C4-2B (cell line): ENCODE measurements at regions not wholly inside any gene's neighbourhood (a gene's known extent, or its start where the extent isn't known, plus 50 kb on each side); places are given as distances from the start of the nearest gene placed in this dataset.

ENCODE experiments used
- H3K27ac ChIP-seq: fragments of 450-650 bp; 2 replicates; pipeline ENCODE4 v1.5.1; 2017
- ZFX ChIP-seq: fragments of 450-650 bp; IDR thresholded peaks from 2 replicates; pipeline ENCODE4 v1.6.1; 2017
- TF ChIP-seq, protein P1 (sequence below): fragments of 450-650 bp; conservative IDR thresholded peaks from 2 replicates; pipeline ENCODE4 v1.5.1; 2017; ENCODE audit warnings: mild to moderate bottlenecking

DNA sequence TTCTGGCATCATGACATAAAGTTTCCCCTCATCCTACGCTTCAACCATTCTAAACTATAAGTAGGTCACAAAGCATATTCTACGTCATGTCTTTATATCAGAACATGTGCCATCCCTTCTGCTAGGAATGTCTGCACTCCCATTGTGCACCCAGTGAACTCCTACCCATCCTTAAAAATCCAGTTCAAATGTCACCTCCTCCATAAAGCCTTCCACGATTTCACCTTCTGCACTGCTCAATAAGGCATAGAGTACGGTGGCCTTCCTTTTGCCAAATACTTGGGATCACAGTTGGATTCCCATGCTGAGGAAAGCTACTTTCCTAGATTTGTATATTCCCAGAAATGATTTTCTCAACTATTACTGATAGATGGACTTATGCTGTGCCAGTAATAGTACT is 186.3 kb upstream of the ZKSCAN2 start:
- no peak for TF ChIP-seq ZFX
- TF ChIP-seq, protein P1, sequence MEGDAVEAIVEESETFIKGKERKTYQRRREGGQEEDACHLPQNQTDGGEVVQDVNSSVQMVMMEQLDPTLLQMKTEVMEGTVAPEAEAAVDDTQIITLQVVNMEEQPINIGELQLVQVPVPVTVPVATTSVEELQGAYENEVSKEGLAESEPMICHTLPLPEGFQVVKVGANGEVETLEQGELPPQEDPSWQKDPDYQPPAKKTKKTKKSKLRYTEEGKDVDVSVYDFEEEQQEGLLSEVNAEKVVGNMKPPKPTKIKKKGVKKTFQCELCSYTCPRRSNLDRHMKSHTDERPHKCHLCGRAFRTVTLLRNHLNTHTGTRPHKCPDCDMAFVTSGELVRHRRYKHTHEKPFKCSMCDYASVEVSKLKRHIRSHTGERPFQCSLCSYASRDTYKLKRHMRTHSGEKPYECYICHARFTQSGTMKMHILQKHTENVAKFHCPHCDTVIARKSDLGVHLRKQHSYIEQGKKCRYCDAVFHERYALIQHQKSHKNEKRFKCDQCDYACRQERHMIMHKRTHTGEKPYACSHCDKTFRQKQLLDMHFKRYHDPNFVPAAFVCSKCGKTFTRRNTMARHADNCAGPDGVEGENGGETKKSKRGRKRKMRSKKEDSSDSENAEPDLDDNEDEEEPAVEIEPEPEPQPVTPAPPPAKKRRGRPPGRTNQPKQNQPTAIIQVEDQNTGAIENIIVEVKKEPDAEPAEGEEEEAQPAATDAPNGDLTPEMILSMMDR: no peak

GRCh38 chr16:25434064-25434463 is 176.4 kb upstream of the ZKSCAN2 start:
- no peak for TF ChIP-seq ZFX
- TF ChIP-seq, protein P1: no peak

More for the DNA sequence above, 186.3 kb upstream of the ZKSCAN2 start:
- H3K27ac ChIP-seq: no peak overlapping the region

DNA sequence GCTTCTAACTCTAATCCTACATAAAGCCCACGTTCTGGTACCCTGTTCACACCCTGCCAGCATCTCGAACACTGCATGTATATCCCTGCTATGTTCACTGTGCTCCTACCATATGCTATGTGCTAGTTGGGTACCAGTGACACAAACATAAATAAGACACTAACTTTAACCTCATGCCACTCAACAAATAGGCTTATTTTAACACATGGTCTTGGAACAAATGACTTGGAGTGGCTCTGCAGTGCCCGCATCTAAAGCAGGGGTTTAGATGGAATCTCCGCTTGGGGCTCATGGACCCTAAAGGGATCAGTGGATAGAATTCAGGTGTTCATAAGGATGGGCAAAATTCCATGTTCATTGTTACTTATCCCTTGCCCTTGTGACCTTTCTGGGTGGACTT is 175.7 kb upstream of the ZKSCAN2 start:
- no peak overlapping the region for H3K27ac ChIP-seq
- TF ChIP-seq ZFX: no peak
- TF ChIP-seq, protein P1: no peak

More at GRCh38 chr16:25434064-25434463, 176.4 kb upstream of the ZKSCAN2 start:
- no peak overlapping the region for H3K27ac ChIP-seq

GRCh38 chr16:25431472-25431871 is 173.8 kb upstream of the ZKSCAN2 start:
- no peak for TF ChIP-seq ZFX
- H3K27ac ChIP-seq: no peak overlapping the region

- H3K27ac ChIP-seq: no peak overlapping the region
- no peak for TF ChIP-seq ZFX
- TF ChIP-seq, protein P1: no peak
Measured at GRCh38 chr16:25426829-25427228, 169.2 kb upstream of the ZKSCAN2 start.

GRCh38 chr16:25419681-25420080 is 162.0 kb upstream of the ZKSCAN2 start:
- H3K27ac ChIP-seq: no peak overlapping the region
- no peak for TF ChIP-seq ZFX
- TF ChIP-seq, protein P1: no peak

DNA sequence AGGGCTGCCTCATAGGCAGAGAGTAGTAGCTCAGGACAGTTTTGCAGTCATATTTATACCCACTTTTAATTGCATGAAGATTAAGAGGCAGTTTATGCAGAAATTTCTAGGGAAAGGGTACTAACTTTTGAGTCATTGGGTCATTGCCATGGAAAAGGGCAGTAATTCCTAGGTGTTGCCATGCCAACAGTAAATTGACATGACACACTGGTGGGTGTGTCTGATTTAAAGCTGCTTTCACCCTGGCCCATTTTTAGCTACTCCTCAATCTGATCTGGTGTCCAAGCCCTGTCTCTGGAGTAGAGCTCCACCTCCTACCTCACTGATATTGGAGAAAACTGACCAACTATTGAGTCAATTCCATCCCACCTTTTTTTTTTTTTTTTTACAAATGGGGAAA is 161.5 kb upstream of the ZKSCAN2 start:
- TF ChIP-seq ZFX: no peak
- TF ChIP-seq, protein P1: no peak
- no peak overlapping the region for H3K27ac ChIP-seq

DNA sequence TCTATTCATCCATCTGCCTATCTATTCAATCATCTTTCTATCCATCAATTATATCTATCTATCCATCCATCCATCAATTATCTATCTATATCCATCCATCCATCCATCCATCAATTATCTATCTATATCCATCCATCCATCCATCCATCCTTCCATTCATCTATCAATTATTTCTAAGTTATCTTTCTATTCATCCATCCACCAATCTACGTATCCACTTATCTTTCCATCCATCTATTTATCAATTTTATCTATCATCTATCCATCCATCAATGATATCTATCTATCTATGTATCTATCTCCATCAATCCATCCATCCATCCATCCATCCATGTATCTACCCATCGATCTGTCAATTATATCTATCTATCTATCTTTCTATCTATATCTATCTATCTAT is 158.4 kb upstream of the ZKSCAN2 start:
- H3K27ac ChIP-seq: no peak overlapping the region
- TF ChIP-seq, protein P1: no peak
- no peak for TF ChIP-seq ZFX
